Testis (tissue), 2 donors: ENCODE measurements at regions not wholly inside any gene's neighbourhood (a gene's known extent, or its start where the extent isn't known, plus 50 kb on each side); places are given as distances from the start of the nearest gene placed in this dataset.

Experiments
- DNase-seq: peaks from one replicate; pipeline ENCODE4 v3.0.0-alpha.2; 2019
- H3K27ac ChIP-seq, 2 donors: fragments of 200-600 bp; sonication (generic); one replicate each; pipeline ENCODE4 v1.5.1; 2019
- H3K27me3 ChIP-seq: fragments of 200-600 bp; sonication (generic); one replicate; pipeline ENCODE4 v1.5.1; 2019
- H3K36me3 ChIP-seq: fragments of 200-600 bp; sonication (generic); one replicate; pipeline ENCODE4 v1.5.1; 2017; ENCODE audit warnings: low read depth; ENCODE audit errors: missing control alignments
- H3K4me1 ChIP-seq: fragments of 200-600 bp; sonication (generic); one replicate; pipeline ENCODE4 v1.5.1; 2019
- H3K4me3 ChIP-seq, 2 donors: fragments of 200-600 bp; sonication (generic); one replicate each; pipeline ENCODE4 v1.5.1; 2017 to 2019
- H3K9me3 ChIP-seq: fragments of 200-600 bp; sonication (generic); one replicate; pipeline ENCODE4 v1.5.1; 2017
- CTCF ChIP-seq, 3 experiments: fragments of 450-650 bp in 2 of 3; fragments of 200-600 bp in 1 of 3; sonication (generic) in 1 of 3; IDR thresholded peaks; one replicate each; pipeline ENCODE4 v1.5.1; 2016 to 2019; ENCODE audit warnings: antibody characterized with exemption in 3 of 3, mild to moderate bottlenecking in 2 of 3, moderate library complexity in 1 of 3
- POLR2A ChIP-seq: fragments of 450-650 bp; IDR thresholded peaks from one replicate; pipeline ENCODE4 v1.6.1; 2017; ENCODE audit warnings: antibody characterized with exemption, mild to moderate bottlenecking, moderate library complexity
- WGBS, 2 donors: methylation state at CpG; one replicate each; pipeline ENCODE4 v1.1.5; 2018; 5-methylcytosine and 5-hydroxymethylcytosine counted together
- intact Hi-C: fragments of 100-400 bp; cut with DNase I; formaldehyde crosslinking; loops from one replicate; pipeline ENCODE4 v1.15.1; 2023; ENCODE audit warnings: low total_unique reads

- Histone ChIP-seq H3K27ac (no peak overlapping the region), H3K27me3 (no peaks in the 10 kb centered on the region), H3K4me1 (no peaks in the 10 kb centered on the region), H3K4me3 (no peak overlapping the region), H3K9me3 (no peaks in the 10 kb centered on the region), H3K36me3 (no peaks in the 10 kb centered on the region)
- intact Hi-C loops: no loop called here
- TF ChIP-seq POLR2A (no peak), CTCF (IDR thresholded peaks at IDR 0.05) (no peak)
- WGBS, 2 donors: 95% methylated on average over 18 to 19 of the region's 19 CpGs
- no peak for DNase-seq
Measured at GRCh38 chr2:238558456-238559099, 131.9 kb downstream of the ASB1 start.

GRCh38 chr2:238560234-238560633, 133.5 kb downstream of the ASB1 start:
- DNase-seq: no peak
- no peaks in the 10 kb centered on the region for H3K27me3 ChIP-seq
- H3K4me3 ChIP-seq: no peak overlapping the region
- no peaks in the 10 kb centered on the region for H3K4me1 ChIP-seq
- intact Hi-C loops: no loop called here
- 83 to 89% methylated on average over 1 to 10 of the region's 11 CpGs for WGBS, 2 donors
- no peaks in the 10 kb centered on the region for H3K9me3 ChIP-seq
- H3K36me3 ChIP-seq: no peaks in the 10 kb centered on the region
- no peak overlapping the region for H3K27ac ChIP-seq
- TF ChIP-seq POLR2A (no peak), CTCF (IDR thresholded peaks at IDR 0.05) (no peak)

- Histone ChIP-seq H3K36me3 (no peaks in the 10 kb centered on the region), H3K4me1 (no peaks in the 10 kb centered on the region), H3K27ac (no peak overlapping the region), H3K27me3 (no peaks in the 10 kb centered on the region), H3K9me3 (no peaks in the 10 kb centered on the region), H3K4me3 (no peak overlapping the region)
- no peak for DNase-seq
- TF ChIP-seq POLR2A (no peak), CTCF (IDR thresholded peaks at IDR 0.05) (no peak)
- intact Hi-C loops: no loop called here
- 90 to 91% methylated on average over 6 of the region's 6 CpGs for WGBS, 2 donors
Measured at GRCh38 chr2:238561230-238561629, 134.5 kb downstream of the ASB1 start.

GRCh38 chr2:238562446-238562845, 135.7 kb downstream of the ASB1 start:
- Histone ChIP-seq H3K4me1 (no peaks in the 10 kb centered on the region), H3K27me3 (no peaks in the 10 kb centered on the region), H3K9me3 (no peaks in the 10 kb centered on the region), H3K4me3 (no peak overlapping the region), H3K27ac (no peak overlapping the region), H3K36me3 (no peaks in the 10 kb centered on the region)
- no peak for DNase-seq
- WGBS, 2 donors: 78 to 83% methylated on average over 8 of the region's 8 CpGs
- TF ChIP-seq POLR2A: no peak
- TF ChIP-seq CTCF (IDR thresholded peaks at IDR 0.05): no peak
- intact Hi-C loops: no loop called here

- intact Hi-C loops: no loop called here
- no peak for DNase-seq
- TF ChIP-seq POLR2A (no peak), CTCF (IDR thresholded peaks at IDR 0.05) (no peak)
- Histone ChIP-seq H3K27me3 (no peaks in the 10 kb centered on the region), H3K9me3 (no peaks in the 10 kb centered on the region), H3K36me3 (no peaks in the 10 kb centered on the region), H3K4me1 (no peaks in the 10 kb centered on the region), H3K27ac (no peak overlapping the region), H3K4me3 (no peak overlapping the region)
- WGBS, 2 donors: 63 to 71% methylated on average over 10 of the region's 10 CpGs
Measured at GRCh38 chr2:238563551-238563950, 136.8 kb downstream of the ASB1 start.
